Keratinocyte (primary cell): ENCODE measurements at regions not wholly inside any gene's neighbourhood (a gene's known extent, or its start where the extent isn't known, plus 50 kb on each side); places are given as distances from the start of the nearest gene placed in this dataset.

ENCODE experiments used
- DNase-seq: peaks from one replicate; pipeline ENCODE4 v3.0.0-alpha.2; 2011; ENCODE audit warnings: low read depth, missing footprints, low spot score
- FAIRE-seq: peaks from 2 replicates; lab custom pipeline; 2011; peaks lifted over from hg19 to GRCh38; lab: Jason Lieb, UNC
- H2AFZ ChIP-seq: 2 replicates; pipeline ENCODE4 v1.6.0; 2012; ENCODE audit warnings: low read length, control low read depth, inconsistent platforms; ENCODE audit not compliant: control insufficient read depth
- H3K27ac ChIP-seq: 2 replicates; pipeline ENCODE4 v1.5.1; 2011; ENCODE audit warnings: low read length; ENCODE audit not compliant: control insufficient read depth, insufficient read depth
- H3K27me3 ChIP-seq: 3 replicates; pipeline ENCODE4 v1.6.0; 2011; ENCODE audit warnings: low read length; ENCODE audit not compliant: control insufficient read depth, insufficient read depth; ENCODE audit errors: extremely low read depth
- H3K36me3 ChIP-seq, 2 experiments: 2 replicates in 1 of 2; 3 replicates in 1 of 2; pipeline ENCODE4 v1.5.1; 2011; ENCODE audit warnings: low read length in 2 of 2, mild to moderate bottlenecking in 1 of 2; ENCODE audit not compliant: control insufficient read depth in 2 of 2, insufficient read depth in 2 of 2; ENCODE audit errors: extremely low read depth in 1 of 2
- H3K4me1 ChIP-seq: 3 replicates; pipeline ENCODE4 v1.5.1; 2011; ENCODE audit warnings: low read length; ENCODE audit not compliant: control insufficient read depth, insufficient read depth; ENCODE audit errors: extremely low read depth
- H3K4me2 ChIP-seq: 3 replicates; pipeline ENCODE4 v1.6.0; 2011; ENCODE audit warnings: low read depth, low read length; ENCODE audit not compliant: control insufficient read depth, insufficient read depth; ENCODE audit errors: extremely low read depth
- H3K4me3 ChIP-seq, 3 experiments: fragments of 200-600 bp in 1 of 3; sonication (generic) in 1 of 3; 2 replicates in 2 of 3; 3 replicates in 1 of 3; pipeline ENCODE4 v1.5.1; 2011 to 2016; ENCODE audit warnings: low read length in 3 of 3, mild to moderate bottlenecking in 3 of 3, control low read depth in 2 of 3, inconsistent platforms in 1 of 3, low read depth in 1 of 3, mixed read lengths in 1 of 3, mixed run types in 1 of 3, moderate library complexity in 1 of 3; ENCODE audit not compliant: control insufficient read depth in 2 of 3, insufficient read depth in 2 of 3; ENCODE audit errors: extremely low read depth in 1 of 3
- H3K79me2 ChIP-seq: 2 replicates; pipeline ENCODE4 v1.6.0; 2012; ENCODE audit warnings: low read length; ENCODE audit not compliant: control insufficient read depth, insufficient read depth
- H3K9ac ChIP-seq: 3 replicates; pipeline ENCODE4 v1.6.0; 2011; ENCODE audit warnings: low read length; ENCODE audit not compliant: control insufficient read depth, insufficient read depth; ENCODE audit errors: extremely low read depth
- H3K9me1 ChIP-seq: 3 replicates; pipeline ENCODE4 v1.6.0; 2011; ENCODE audit warnings: low read length; ENCODE audit not compliant: control insufficient read depth, insufficient read depth; ENCODE audit errors: extremely low read depth
- H3K9me3 ChIP-seq: 2 replicates; pipeline ENCODE4 v1.5.1; 2012; ENCODE audit warnings: low read depth, low read length; ENCODE audit not compliant: control insufficient read depth
- H4K20me1 ChIP-seq: 3 replicates; pipeline ENCODE4 v1.6.0; 2011; ENCODE audit warnings: low read length; ENCODE audit not compliant: control insufficient read depth, insufficient read depth; ENCODE audit errors: extremely low read depth
- EZH2 ChIP-seq: IDR thresholded peaks from one replicate; pipeline ENCODE4 v1.6.1; 2012; ENCODE audit warnings: inconsistent platforms, mild to moderate bottlenecking, low read length, moderate library complexity
- dilution Hi-C: fragments of 300-500 bp; cut with MboI; formaldehyde crosslinking; loops from one replicate; pipeline ENCODE4 v1.7.0; 2020; ENCODE audit warnings: low sequenced_read_pairs; ENCODE audit not compliant: extremely low pct_ligation_motif_present
- TF ChIP-seq, protein P1 (sequence below), 3 experiments: IDR thresholded peaks in 1 of 3; conservative IDR thresholded peaks in 1 of 3; optimal IDR thresholded peaks in 1 of 3; 2 replicates in 2 of 3; 3 replicates in 1 of 3; pipeline versions ENCODE3 to v1.5.1; 2011; ENCODE audit warnings: low read length in 3 of 3, mild to moderate bottlenecking in 3 of 3, moderate library complexity in 2 of 3, control low read depth in 1 of 3, inconsistent platforms in 1 of 3; ENCODE audit not compliant: insufficient read depth in 2 of 3; ENCODE audit errors: extremely low read depth in 1 of 3

DNA sequence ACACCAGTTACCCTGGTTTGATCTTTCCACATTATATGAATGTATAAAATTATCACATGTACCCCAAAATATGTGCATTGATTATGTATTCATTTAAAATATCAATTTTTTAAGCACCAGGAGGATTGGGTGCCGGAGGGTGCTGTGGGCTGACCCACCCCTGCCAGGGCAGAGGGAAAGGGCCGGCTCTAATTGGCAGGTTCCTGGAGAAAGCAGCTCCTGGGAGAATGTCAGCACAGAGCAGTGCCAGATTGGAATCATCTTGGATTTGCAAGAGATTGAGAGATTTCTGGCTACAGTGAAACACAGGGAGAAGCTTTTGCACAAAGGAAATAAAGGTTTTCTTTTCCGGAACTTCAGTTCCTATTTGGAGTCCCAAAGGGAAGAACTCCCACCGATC, 264.4 kb upstream of the TCERG1L start:
- Histone ChIP-seq H3K27ac (no peak overlapping the region), H3K4me2 (no peak overlapping the region), H3K9ac (no peak overlapping the region), H3K36me3 (no peaks in the 10 kb centered on the region), H3K27me3 (no peaks in the 10 kb centered on the region), H2AFZ (no peak overlapping the region), H4K20me1 (no peaks in the 10 kb centered on the region), H3K4me1 (no peaks in the 10 kb centered on the region), H3K9me3 (peaks cover 7% of the 10 kb centered on the region), H3K4me3 (no peak overlapping the region), H3K79me2 (no peaks in the 10 kb centered on the region), H3K9me1 (no peaks in the 10 kb centered on the region)
- FAIRE-seq (no peak), DNase-seq (no peak)
- TF ChIP-seq, protein P1, sequence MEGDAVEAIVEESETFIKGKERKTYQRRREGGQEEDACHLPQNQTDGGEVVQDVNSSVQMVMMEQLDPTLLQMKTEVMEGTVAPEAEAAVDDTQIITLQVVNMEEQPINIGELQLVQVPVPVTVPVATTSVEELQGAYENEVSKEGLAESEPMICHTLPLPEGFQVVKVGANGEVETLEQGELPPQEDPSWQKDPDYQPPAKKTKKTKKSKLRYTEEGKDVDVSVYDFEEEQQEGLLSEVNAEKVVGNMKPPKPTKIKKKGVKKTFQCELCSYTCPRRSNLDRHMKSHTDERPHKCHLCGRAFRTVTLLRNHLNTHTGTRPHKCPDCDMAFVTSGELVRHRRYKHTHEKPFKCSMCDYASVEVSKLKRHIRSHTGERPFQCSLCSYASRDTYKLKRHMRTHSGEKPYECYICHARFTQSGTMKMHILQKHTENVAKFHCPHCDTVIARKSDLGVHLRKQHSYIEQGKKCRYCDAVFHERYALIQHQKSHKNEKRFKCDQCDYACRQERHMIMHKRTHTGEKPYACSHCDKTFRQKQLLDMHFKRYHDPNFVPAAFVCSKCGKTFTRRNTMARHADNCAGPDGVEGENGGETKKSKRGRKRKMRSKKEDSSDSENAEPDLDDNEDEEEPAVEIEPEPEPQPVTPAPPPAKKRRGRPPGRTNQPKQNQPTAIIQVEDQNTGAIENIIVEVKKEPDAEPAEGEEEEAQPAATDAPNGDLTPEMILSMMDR (optimal IDR thresholded peaks at IDR 0.05 in 1 of 3, IDR thresholded peaks at IDR 0.05 in 1 of 3, conservative IDR thresholded peaks at IDR 0.05 in 1 of 3; ENCODE audit: extremely low read depth in 1 of 3, insufficient read depth in 2 of 3, low read length in 3 of 3), result no peak
- TF ChIP-seq EZH2, result no peak
- dilution Hi-C loops, result no loop called here

DNA sequence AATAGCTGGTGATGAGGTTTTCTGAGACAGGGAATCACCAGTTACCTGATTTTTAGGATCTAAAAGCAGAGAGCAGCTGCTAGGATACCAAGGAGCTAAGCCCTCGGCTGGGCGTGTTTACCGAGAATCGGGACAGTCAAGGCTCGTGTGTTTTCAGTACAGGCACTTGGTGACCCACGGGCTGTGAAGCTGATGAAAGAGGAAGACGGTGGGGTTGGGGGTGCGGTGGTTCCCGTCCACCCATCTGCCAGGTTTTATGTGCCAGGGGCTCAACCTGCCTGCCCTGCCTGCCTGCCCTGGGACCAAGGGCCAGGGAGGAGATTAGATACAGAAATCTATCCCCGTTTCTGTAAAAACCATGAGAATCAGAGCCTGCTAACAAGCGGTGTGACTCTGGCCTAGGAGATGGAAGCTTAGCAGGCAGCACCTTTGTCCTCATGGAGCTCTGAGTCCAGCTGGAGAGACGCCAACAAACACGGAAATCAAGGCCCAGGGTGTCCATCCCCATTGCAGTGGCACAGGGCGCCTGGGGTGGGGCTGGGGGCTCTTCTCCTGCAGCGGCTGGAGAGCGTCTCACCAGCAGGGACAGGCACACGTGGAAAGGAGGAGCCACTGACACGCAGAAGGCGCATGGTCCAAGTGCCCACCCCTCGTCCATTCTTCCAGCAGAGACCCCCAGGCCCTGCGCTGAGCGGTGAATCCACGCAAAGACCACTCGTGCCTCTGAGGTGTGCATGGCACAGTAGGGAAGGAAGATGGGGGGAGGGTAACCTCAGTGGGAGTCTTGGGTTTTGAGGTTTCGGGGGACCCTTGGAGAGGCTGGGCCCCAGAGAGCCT, 265.0 kb upstream of the TCERG1L start:
- Histone ChIP-seq H3K9ac (no peak overlapping the region), H3K36me3 (no peaks in the 10 kb centered on the region), H3K4me3 (no peak overlapping the region), H3K4me2 (no peak overlapping the region), H3K27me3 (no peaks in the 10 kb centered on the region), H3K27ac (no peak overlapping the region), H2AFZ (no peak overlapping the region), H3K4me1 (no peaks in the 10 kb centered on the region), H3K79me2 (no peaks in the 10 kb centered on the region), H4K20me1 (no peaks in the 10 kb centered on the region), H3K9me1 (no peaks in the 10 kb centered on the region), H3K9me3 (peaks cover 7% of the 10 kb centered on the region)
- FAIRE-seq (no peak), DNase-seq (no peak)
- dilution Hi-C loops, result no loop called here
- no peak for TF ChIP-seq EZH2
- TF ChIP-seq, protein P1 (optimal IDR thresholded peaks at IDR 0.05 in 1 of 3, IDR thresholded peaks at IDR 0.05 in 1 of 3, conservative IDR thresholded peaks at IDR 0.05 in 1 of 3; ENCODE audit: extremely low read depth in 1 of 3, insufficient read depth in 2 of 3, low read length in 3 of 3), result no peak
